Activated CD4-positive, alpha-beta T cell treated with anti-CD3 and anti-CD28 coated beads for 36 hours (primary cell): ENCODE measurements at regions not wholly inside any gene's neighbourhood (a gene's known extent, or its start where the extent isn't known, plus 50 kb on each side); places are given as distances from the start of the nearest gene placed in this dataset.
A peak's percentile ranks its signal among the peaks of the same experiment; 100 is the strongest.

Source experiments
- ATAC-seq: fragments of 200-7000 bp; cut with Tn5 transposase; one replicate; pipeline ENCODE4 v1.10.0; 2021; ENCODE audit warnings: mild to moderate bottlenecking, moderate library complexity
- CTCF ChIA-PET: fragments of 350-600 bp; sonication (Branson Sonifier 250); formaldehyde crosslinking; loops from one replicate; lab custom pipeline; 2021; ENCODE audit warnings: antibody characterized with exemption; lab: Charles Lee
- POLR2A ChIA-PET: fragments of 350-600 bp; sonication (Branson Sonifier 250); formaldehyde crosslinking; loops from one replicate; lab custom pipeline; 2021; ENCODE audit warnings: antibody characterized with exemption, inconsistent platforms; lab: Charles Lee
- DNase-seq: peaks from one replicate; pipeline ENCODE4 v3.0.0-alpha.2; 2020
- H3K27ac Mint-ChIP-seq: one replicate; pipeline ENCODE4 v1.8.0; 2021; ENCODE audit warnings: mixed read lengths
- H3K27me3 Mint-ChIP-seq: one replicate; pipeline ENCODE4 v1.8.0; 2021; ENCODE audit warnings: mixed read lengths
- H3K36me3 Mint-ChIP-seq: one replicate; pipeline ENCODE4 v1.8.0; 2021; ENCODE audit warnings: low read depth, mixed read lengths
- H3K4me1 Mint-ChIP-seq: one replicate; pipeline ENCODE4 v1.8.0; 2021; ENCODE audit warnings: mixed read lengths
- H3K4me3 Mint-ChIP-seq: one replicate; pipeline ENCODE4 v1.8.0; 2021; ENCODE audit warnings: mild to moderate bottlenecking, moderate library complexity, mixed read lengths
- H3K9me3 Mint-ChIP-seq: one replicate; pipeline ENCODE4 v1.8.0; 2021; ENCODE audit warnings: low read depth, mixed read lengths
- intact Hi-C, 2 experiments: fragments of 100-400 bp; cut with DNase I in 1 of 2; cut with micrococcal nuclease in 1 of 2; formaldehyde crosslinking; loops; one replicate each; pipeline versions ENCODE4 v1.14.2 to v1.15.1; 2022 to 2024; cut with DNase I, micrococcal nuclease

DNA sequence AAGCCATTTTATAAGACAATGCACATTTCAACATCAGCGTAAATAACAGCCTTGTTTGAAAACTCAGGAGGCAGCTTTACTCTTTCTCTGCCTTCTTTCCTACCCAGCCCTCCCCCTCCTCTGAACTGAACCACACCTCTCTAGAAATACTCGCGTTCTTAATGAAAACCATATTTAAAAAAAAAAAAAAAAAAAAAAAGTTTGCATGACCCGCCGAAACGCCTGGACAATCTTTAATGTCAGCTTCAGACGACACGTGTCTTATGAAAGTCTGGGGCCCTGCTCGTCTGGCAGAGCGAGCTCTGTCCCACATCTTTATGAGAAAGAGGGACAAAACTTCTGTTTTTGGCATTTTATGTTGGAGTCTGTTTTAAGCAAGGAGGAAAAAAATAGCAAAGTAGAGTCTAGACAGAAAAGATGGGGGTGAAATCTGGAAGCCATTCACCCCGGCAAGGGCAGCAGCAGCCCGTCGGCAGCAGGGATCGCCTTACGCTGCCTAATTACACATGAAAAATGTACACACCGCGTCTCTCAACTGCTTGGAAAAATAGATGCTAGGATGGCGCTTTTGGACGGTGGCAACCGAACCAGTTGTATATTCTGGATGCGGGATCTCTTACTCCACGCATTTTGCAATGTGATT lies 130.4 kb upstream of the ETS2 start:
- CTCF ChIA-PET: interaction anchor here (0.6 kb wide), 1 partner anchor 281 kb away, joined by 3 read pairs; no protein-coding TSS in a partner anchor
- DNase-seq: no peak
- POLR2A ChIA-PET: interaction anchor here (0.7 kb wide), 1 partner anchor 86 kb away, joined by 3 read pairs; no protein-coding TSS in a partner anchor
- intact Hi-C loops: no loop called here
- H3K9me3 Mint-ChIP-seq: no peaks in the 10 kb centered on the region
- H3K27ac Mint-ChIP-seq: no peak overlapping the region
- H3K4me3 Mint-ChIP-seq: no peak overlapping the region
- H3K27me3 Mint-ChIP-seq: peaks cover 10% of the 10 kb centered on the region
- H3K36me3 Mint-ChIP-seq: no peaks in the 10 kb centered on the region
- H3K4me1 Mint-ChIP-seq: no peaks in the 10 kb centered on the region
- no peak for ATAC-seq

DNA sequence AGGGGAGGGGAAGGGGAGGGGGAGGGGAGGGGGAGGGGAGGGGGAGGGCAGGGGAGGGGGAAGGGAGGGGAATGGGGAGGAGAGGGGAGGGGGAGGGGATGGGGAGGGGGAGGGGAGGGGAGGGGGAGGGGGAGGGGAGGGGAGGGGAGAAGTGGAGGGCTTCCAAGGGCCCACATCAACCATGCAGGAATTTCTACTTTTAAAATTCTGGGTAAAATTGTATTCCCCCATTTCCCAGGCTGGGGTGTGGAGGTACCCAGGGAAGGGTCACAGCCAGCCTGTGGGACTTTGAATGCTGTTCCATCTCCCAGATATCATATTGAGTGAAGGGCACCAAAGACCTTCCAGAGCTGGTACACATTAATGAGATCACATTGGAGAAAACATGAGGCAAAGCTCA lies 126.9 kb upstream of the ETS2 start:
- no peaks in the 10 kb centered on the region for H3K9me3 Mint-ChIP-seq
- POLR2A ChIA-PET: no interaction called here
- DNase-seq (no peak), ATAC-seq (no peak)
- H3K36me3 Mint-ChIP-seq: no peaks in the 10 kb centered on the region
- CTCF ChIA-PET: no interaction called here
- peaks cover 16% of the 10 kb centered on the region for H3K27me3 Mint-ChIP-seq
- no peak overlapping the region for H3K4me3 Mint-ChIP-seq
- intact Hi-C loops: no loop called here
- no peak overlapping the region for H3K27ac Mint-ChIP-seq
- no peaks in the 10 kb centered on the region for H3K4me1 Mint-ChIP-seq

DNA sequence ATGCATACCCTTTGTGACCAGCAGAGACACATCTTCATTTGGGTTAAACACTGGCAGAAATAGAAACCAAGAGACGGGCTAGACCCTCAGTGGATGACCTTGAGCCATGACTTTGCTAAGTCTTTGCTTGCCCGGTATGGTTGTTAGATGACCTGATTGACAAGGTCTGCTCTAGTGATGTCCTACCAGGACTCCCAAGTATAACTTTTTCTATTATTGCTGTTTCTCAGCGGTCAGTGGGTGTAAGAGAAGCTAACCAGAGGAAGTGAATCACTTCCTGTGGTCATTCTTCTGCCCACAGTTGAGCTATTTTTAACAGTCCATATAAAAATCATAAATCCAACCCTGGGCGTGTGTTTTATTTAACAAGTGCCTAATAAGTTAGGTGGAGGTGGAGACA lies 126.2 kb upstream of the ETS2 start:
- Mint-ChIP-seq H3K27me3 (peaks cover 19% of the 10 kb centered on the region), H3K4me1 (no peaks in the 10 kb centered on the region), H3K27ac (no peak overlapping the region), H3K4me3 (no peak overlapping the region), H3K9me3 (no peaks in the 10 kb centered on the region), H3K36me3 (no peaks in the 10 kb centered on the region)
- ATAC-seq (no peak), DNase-seq (no peak)
- ChIA-PET CTCF (interaction anchor here (0.6 kb wide), 1 partner anchor 1544 kb away, joined by 3 read pairs; no protein-coding TSS in a partner anchor), POLR2A (no interaction called here)
- intact Hi-C loops: no loop called here

GRCh38 chr21:38680401-38680800 lies 125.3 kb upstream of the ETS2 start:
- no peaks in the 10 kb centered on the region for H3K4me1 Mint-ChIP-seq
- intact Hi-C loops: no loop called here

GRCh38 chr21:38683222-38683621 lies 122.5 kb upstream of the ETS2 start:
- H3K9me3 Mint-ChIP-seq: no peaks in the 10 kb centered on the region
- H3K4me3 Mint-ChIP-seq: no peak overlapping the region
- intact Hi-C loops: no loop called here
- no peak for ATAC-seq
- H3K36me3 Mint-ChIP-seq: no peaks in the 10 kb centered on the region
- no peak for DNase-seq
- CTCF ChIA-PET: no interaction called here
- no peak overlapping the region for H3K27ac Mint-ChIP-seq
- no peaks in the 10 kb centered on the region for H3K4me1 Mint-ChIP-seq
- H3K27me3 Mint-ChIP-seq: peaks cover 12% of the 10 kb centered on the region
- POLR2A ChIA-PET: no interaction called here

More at GRCh38 chr21:38680401-38680800, 125.3 kb upstream of the ETS2 start:
- no peaks in the 10 kb centered on the region for H3K9me3 Mint-ChIP-seq
- no peak overlapping the region for H3K4me3 Mint-ChIP-seq
- ChIA-PET CTCF (interaction anchor here (0.6 kb wide), 1 partner anchor 47 kb away, joined by 3 read pairs; no protein-coding TSS in a partner anchor), POLR2A (no interaction called here)
- no peaks in the 10 kb centered on the region for H3K36me3 Mint-ChIP-seq
- DNase-seq (no peak), ATAC-seq (no peak)
- peaks cover 19% of the 10 kb centered on the region for H3K27me3 Mint-ChIP-seq
- no peak overlapping the region for H3K27ac Mint-ChIP-seq

DNA sequence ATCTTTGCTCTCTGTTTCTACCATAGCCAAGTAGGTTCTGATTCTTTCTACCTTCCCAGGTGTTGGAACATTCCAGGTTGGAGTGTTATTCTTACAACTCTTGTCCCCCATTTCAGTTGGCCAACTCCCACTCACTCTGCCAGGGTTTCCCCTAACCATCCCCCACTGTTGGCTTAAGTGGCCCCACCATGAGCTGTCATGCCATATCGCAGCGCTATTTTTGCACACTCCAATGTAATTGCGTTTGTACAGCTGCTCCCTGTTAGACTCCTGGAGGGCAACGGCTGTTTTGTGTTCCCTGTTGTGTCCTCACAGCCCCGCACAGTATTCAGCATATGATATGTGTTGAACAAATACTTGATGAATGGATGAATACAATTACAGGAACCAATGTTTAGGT lies 117.7 kb upstream of the ETS2 start:
- ATAC-seq (no peak), DNase-seq (no peak)
- peaks cover 18% of the 10 kb centered on the region for H3K27me3 Mint-ChIP-seq
- intact Hi-C loops: no loop called here
- no peaks in the 10 kb centered on the region for H3K9me3 Mint-ChIP-seq
- H3K4me1 Mint-ChIP-seq: no peaks in the 10 kb centered on the region
- CTCF ChIA-PET: no interaction called here
- H3K27ac Mint-ChIP-seq: no peak overlapping the region
- POLR2A ChIA-PET: no interaction called here
- H3K36me3 Mint-ChIP-seq: no peaks in the 10 kb centered on the region
- H3K4me3 Mint-ChIP-seq: no peak overlapping the region

GRCh38 chr21:38691631-38692030 lies 114.1 kb upstream of the ETS2 start:
- Mint-ChIP-seq H3K4me1 (no peaks in the 10 kb centered on the region), H3K36me3 (no peaks in the 10 kb centered on the region)
- CTCF ChIA-PET: no interaction called here

GRCh38 chr21:38696579-38696978 lies 109.2 kb upstream of the ETS2 start:
- no peaks in the 10 kb centered on the region for H3K36me3 Mint-ChIP-seq
- POLR2A ChIA-PET: no interaction called here
- DNase-seq (no peak), ATAC-seq (no peak)
- no peak overlapping the region for H3K4me3 Mint-ChIP-seq
- CTCF ChIA-PET: interaction anchor here (0.8 kb wide), 1 partner anchor 26 kb away, joined by 4 read pairs; no protein-coding TSS in a partner anchor
- no peaks in the 10 kb centered on the region for H3K4me1 Mint-ChIP-seq
- H3K9me3 Mint-ChIP-seq: no peaks in the 10 kb centered on the region
- intact Hi-C loops: no loop called here
- H3K27ac Mint-ChIP-seq: no peak overlapping the region
- peaks cover 16% of the 10 kb centered on the region for H3K27me3 Mint-ChIP-seq

More at GRCh38 chr21:38691631-38692030, 114.1 kb upstream of the ETS2 start:
- H3K4me3 Mint-ChIP-seq: no peak overlapping the region
- H3K9me3 Mint-ChIP-seq: no peaks in the 10 kb centered on the region
- no peak for ATAC-seq
- H3K27me3 Mint-ChIP-seq: peaks cover 21% of the 10 kb centered on the region
- POLR2A ChIA-PET: interaction anchor here (0.7 kb wide), 1 partner anchor 538 kb away, joined by 3 read pairs; no protein-coding TSS in a partner anchor
- no peak for DNase-seq
- no peak overlapping the region for H3K27ac Mint-ChIP-seq
- intact Hi-C loops: no loop called here

GRCh38 chr21:38699048-38699447 lies 106.7 kb upstream of the ETS2 start:
- H3K4me3 Mint-ChIP-seq: no peak overlapping the region
- DNase-seq (peak; percentile 16), ATAC-seq (no peak)
- CTCF ChIA-PET: interaction anchor here (0.8 kb wide), 1 partner anchor 13 kb away, joined by 3 read pairs; no protein-coding TSS in a partner anchor
- no peaks in the 10 kb centered on the region for H3K4me1 Mint-ChIP-seq
- no peak overlapping the region for H3K27ac Mint-ChIP-seq
- H3K27me3 Mint-ChIP-seq: peaks cover 17% of the 10 kb centered on the region
- no peaks in the 10 kb centered on the region for H3K9me3 Mint-ChIP-seq
- POLR2A ChIA-PET: no interaction called here
- intact Hi-C loops: no loop called here
- H3K36me3 Mint-ChIP-seq: no peaks in the 10 kb centered on the region

- H3K27ac Mint-ChIP-seq: no peak overlapping the region
- H3K27me3 Mint-ChIP-seq: peaks cover 13% of the 10 kb centered on the region
- no peaks in the 10 kb centered on the region for H3K36me3 Mint-ChIP-seq
- ChIA-PET POLR2A (no interaction called here), CTCF (interaction anchor here (0.8 to 1.2 kb wide), 2 partner anchors 29 to 109 kb away, joined by 3 to 4 read pairs; no protein-coding TSS in a partner anchor)
- ATAC-seq (no peak), DNase-seq (no peak)
- no peaks in the 10 kb centered on the region for H3K9me3 Mint-ChIP-seq
- no peaks in the 10 kb centered on the region for H3K4me1 Mint-ChIP-seq
- no peak overlapping the region for H3K4me3 Mint-ChIP-seq
- intact Hi-C loops: no loop called here
Measured at GRCh38 chr21:38702196-38702595, 103.5 kb upstream of the ETS2 start.

GRCh38 chr21:38709876-38710275 lies 95.9 kb upstream of the ETS2 start:
- H3K27ac Mint-ChIP-seq: no peak overlapping the region
- POLR2A ChIA-PET: no interaction called here
- H3K27me3 Mint-ChIP-seq: peaks cover 3% of the 10 kb centered on the region
- no peak for ATAC-seq
- H3K9me3 Mint-ChIP-seq: no peaks in the 10 kb centered on the region
- intact Hi-C loops: loop anchor here (5.0 to 10.0 kb wide), 2 partner anchors 203 to 205 kb away; no protein-coding TSS in a partner anchor
- DNase-seq: no peak
- H3K4me1 Mint-ChIP-seq: no peaks in the 10 kb centered on the region
- CTCF ChIA-PET: no interaction called here
- no peak overlapping the region for H3K4me3 Mint-ChIP-seq
- H3K36me3 Mint-ChIP-seq: no peaks in the 10 kb centered on the region

DNA sequence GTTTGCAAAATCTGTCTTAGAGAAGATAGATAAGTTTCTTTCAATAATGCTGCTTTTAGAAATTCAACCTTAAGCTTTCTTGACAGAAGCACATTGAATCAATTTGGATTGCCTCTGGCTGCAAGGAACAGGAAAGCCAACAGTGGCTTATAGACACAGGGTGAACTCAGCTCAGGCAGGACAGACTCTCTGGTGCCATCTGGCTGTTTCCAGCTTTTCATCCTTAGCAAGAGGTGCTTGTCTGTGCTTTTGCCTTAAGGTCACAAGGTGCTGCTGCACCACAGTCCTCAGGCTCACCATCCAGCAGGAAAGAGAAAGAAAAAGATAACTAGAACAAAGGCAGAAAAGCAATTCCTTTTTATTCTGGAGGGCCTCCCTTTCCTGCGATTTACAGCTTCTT lies 93.7 kb upstream of the ETS2 start:
- ATAC-seq (no peak), DNase-seq (peak; percentile 32)
- H3K9me3 Mint-ChIP-seq: no peaks in the 10 kb centered on the region
- ChIA-PET CTCF (interaction anchor here (0.9 to 1.0 kb wide), 2 partner anchors 13 to 57 kb away, joined by 3 read pairs; no protein-coding TSS in a partner anchor), POLR2A (no interaction called here)
- H3K27me3 Mint-ChIP-seq: peaks cover 2% of the 10 kb centered on the region
- no peaks in the 10 kb centered on the region for H3K4me1 Mint-ChIP-seq
- no peak overlapping the region for H3K4me3 Mint-ChIP-seq
- H3K27ac Mint-ChIP-seq: no peak overlapping the region
- intact Hi-C loops: loop anchor here (5.0 to 10.0 kb wide), 2 partner anchors 205 to 207 kb away; no protein-coding TSS in a partner anchor
- H3K36me3 Mint-ChIP-seq: no peaks in the 10 kb centered on the region
